GM04504 (cell line): ENCODE measurements at regions not wholly inside any gene's neighbourhood (a gene's known extent, or its start where the extent isn't known, plus 50 kb on each side); places are given as distances from the start of the nearest gene placed in this dataset.
"Not testable (repeated sequence)": the region's sequence is repeated elsewhere in the genome, so short reads cannot be mapped to it uniquely, and the experiment has no call there.

Source experiments
- DNase-seq: peaks from one replicate; pipeline ENCODE4 v3.0.0-alpha.2; 2012; ENCODE audit warnings: low read depth

DNA sequence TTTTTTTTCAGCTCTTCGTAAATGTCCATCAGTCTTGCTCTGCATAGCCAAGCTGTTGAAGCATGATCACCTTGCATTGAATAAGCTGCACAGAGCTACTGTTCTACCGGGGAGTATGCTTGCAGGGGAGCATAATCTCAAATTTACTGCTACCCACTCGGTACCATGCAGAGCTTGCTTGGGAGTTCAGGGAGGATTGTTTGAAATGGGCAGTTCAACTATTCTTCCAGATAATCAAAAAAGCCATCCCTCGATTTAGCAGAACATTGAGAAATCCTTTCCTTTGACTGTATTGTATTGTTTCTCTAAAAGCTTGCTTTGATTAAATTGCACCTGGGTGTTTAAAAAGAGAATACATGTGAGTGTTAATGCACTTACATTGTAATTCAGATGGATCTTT, 332.6 kb downstream of the UTRN start:
- DNase-seq = no peak

DNA sequence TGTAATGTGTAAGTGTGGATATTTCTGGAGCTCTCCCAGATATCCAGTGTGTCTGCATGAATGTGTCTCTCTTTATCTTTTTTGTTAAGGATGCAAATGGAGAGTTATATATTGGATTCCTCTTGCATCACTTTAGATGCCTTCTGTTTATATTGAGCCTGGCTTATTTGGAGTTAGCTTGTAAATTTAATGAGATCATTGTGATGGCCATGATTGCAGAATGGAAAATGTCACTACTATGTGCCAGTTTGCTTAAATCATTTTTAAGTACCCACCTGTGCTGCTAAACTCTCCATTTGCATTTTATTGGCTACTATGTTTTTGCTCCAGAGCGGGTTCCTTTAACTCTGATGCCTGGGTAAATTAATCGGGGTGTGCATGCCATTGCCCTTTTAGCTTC, 334.8 kb downstream of the UTRN start:
- no peak for DNase-seq

DNA sequence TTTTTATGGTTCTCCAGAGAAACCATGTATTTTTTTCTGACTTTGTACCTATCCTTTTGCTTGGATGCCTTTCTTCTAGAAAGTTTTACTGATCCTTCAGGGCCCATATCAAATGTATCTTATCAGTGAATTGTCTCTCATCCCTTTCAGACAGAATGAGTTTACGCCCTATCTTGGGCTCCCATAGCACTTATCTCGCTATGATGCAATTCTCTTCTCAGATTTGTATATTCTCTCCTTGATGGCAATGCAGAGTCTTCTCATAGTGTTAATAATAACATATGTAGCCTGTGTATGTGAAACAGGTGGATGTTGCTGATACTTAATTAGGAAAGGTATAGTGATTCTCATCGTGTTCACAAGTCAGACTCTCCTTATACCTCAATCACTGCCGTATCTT, 336.2 kb downstream of the UTRN start:
- no peak for DNase-seq

DNA sequence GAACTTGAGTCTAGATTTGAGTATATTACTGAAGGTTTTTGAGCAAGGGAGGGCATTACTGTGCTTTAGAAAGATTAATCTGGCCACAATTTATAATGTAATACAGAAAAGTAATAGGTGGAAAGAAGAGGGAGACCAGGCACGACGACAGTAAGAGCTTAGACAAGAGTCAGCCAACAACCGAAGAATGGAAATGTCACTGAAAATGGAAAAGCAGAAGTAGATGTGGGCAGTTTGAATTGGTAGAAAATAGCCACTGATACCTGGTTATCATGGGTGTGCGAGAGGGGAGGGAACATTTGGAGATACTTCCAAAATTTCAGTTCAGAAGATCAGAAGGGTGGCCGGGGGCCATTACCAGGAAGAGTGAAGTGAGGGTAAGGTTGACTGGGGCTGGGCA, 339.1 kb downstream of the UTRN start:
- DNase-seq = no peak

DNA sequence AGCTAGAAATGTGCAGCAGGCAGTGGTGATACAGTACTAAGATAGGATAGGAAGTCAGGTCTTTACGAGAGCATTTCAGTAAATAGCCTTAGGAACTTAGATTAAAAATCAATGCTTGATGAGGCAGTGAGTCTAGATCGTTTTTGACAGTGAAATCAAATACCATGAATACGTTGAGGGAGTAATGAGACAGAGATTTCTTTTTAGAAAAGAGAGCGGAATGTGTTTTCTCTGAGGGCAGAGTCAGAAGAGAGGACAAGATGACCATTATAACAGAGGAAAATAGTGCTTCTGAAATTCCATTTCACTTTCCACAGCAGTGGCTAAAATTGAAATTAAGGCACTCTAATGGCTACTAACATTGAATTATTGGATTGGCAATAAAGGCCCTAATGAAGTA, 339.6 kb downstream of the UTRN start:
- DNase-seq = no peak

DNA sequence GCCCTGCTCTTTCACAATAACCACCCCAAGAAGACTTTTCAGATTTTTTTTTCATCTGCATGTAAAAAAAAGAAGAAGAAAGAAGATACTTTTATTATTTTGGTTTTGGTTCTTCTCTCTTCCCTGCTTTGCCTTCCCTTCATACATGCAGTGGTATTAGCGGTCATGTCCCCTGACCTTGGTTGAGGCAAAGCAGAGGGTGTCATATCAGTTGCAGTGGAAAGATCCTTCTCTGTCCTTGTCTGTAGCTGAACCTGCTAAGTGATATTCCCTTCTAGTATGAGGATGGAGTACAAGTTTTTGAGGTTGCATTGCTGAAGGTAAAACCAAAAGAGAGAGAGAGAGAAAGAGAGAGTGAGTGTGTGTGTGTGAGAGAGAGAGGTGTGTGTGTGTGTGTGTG, 345.7 kb downstream of the UTRN start:
- no peak for DNase-seq

DNA sequence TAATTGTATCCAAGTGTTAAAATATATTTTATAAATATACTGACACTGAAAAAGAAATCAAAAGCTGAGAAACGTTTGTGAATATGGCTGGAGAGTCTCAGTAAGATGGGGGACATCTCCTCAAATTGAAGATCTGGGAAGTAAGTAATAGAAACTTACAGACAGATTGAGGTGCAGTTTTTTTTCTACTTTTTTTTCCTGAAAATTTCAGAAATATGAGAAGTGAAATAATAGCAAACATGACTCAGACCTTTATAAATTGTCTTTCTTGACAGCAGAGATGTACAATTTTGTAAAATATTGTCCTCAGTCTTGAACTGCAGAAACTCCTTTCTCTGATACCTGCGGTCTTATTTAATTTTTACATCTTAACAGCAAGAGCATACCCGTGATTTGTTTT, 347.1 kb downstream of the UTRN start:
- DNase-seq = no peak

DNA sequence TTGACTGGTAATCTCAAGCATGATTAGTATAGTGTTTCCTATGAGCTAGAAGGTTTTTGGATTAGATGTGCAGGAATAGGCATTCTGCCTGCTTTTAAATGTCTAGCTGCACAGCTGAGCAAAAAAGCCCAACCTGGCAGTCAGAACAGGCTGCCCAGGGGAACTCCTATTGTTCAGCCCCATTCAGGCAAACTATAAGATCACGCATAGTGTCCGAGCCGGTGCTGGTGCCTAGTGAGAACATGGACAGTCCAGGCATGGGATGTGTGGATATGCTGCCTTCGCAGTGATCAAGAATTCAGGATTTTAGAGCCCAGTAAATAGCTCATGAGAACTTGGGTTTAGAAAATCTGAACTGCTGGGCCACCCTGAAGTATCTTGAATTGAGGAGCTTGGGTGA, 348.8 kb downstream of the UTRN start:
- no peak for DNase-seq

DNA sequence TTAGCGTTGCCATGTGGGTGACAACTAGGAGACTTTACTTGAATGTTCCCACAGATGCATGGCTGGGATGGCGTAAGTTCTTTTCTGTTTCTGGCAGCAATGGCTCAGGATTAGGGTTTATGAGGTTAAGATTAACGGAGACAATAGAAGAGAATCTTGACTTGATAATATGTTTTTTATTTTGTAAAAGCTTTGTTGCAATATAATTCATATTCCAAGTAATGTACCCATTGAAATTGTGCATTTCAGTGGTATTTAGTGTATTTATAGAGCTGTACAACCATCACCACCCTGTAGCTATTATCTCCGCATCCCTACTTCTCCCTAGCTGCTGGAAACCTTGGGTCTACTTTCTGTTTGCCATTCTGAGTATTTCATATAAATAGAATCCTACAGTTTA, 349.2 kb downstream of the UTRN start:
- DNase-seq = no peak

DNA sequence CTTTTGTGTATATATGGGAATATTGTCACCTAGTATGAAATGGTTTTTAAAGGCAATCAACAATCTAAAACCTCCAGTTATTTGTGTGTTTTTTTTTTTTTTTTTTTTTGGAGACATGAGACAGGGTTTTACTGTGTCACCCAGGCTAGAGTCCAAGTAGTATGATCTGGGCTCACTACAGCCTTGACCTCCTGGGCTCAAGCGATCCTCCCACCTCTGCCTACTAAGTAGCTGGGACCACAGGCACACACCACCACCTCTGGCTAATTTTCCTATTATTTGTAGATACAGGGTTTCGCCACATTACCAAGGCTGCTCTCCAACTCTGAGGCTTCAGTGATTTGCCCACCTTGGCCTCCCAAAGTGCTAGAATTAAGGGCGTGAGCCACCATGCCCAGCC, 349.9 kb downstream of the UTRN start:
- DNase-seq = no peak

DNA sequence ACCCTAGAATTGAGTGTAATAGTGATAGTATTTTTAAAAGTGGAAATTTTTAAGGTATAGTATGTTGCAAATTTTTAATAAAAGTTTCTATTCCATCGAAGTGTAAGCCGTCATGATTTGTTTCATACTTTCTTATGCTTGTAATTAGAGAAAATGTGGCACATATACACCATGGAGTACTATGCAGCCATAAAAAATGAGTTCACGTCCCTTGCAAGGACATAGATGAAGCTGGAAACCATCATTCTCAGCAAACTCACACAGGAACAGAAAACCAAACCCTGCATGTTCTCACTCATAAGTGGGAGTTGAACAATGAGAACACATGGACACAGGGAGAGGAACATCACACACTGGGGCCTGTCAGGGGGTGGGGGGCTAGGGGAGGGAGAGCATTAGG, 350.9 kb downstream of the UTRN start:
- not testable (repeated sequence) for DNase-seq

DNA sequence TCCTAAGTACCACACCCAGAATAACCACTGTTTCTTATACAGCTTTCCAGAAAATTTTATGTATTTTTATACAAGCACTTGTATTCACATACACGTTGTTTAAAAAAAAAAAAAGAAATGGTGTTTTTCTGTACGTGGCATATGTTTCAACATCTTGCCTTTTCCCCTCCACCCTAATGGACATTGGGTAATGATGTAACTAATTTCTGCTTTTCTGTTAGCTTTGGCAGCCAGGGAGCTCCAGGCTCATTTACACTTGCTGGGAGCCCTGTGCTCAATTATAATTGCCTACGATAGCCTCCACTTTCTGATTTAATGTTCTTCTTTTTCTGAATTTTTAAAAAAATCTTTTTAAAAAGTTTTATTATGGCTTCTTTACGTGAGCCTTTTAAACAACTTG, 352.4 kb downstream of the UTRN start:
- DNase-seq = no peak

DNA sequence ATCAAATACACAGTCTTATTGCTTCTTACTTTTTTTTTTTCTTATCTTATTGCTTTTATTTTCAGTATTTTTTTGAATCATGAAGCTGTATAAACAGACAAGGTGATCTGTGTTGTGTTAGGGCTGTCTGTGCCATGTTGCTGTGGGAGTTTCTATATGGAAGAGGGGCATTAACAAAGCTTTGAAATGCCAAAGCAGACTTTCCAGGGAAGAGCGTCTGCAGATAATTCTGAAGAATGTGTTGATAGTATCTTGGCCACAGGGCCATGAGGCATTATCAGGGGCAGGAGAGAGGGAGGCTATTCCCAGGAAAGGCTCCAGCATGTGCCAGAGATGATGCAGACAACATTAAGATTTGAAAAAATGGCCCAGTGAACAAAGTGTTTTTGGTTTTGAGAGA, 354.5 kb downstream of the UTRN start:
- DNase-seq = no peak

DNA sequence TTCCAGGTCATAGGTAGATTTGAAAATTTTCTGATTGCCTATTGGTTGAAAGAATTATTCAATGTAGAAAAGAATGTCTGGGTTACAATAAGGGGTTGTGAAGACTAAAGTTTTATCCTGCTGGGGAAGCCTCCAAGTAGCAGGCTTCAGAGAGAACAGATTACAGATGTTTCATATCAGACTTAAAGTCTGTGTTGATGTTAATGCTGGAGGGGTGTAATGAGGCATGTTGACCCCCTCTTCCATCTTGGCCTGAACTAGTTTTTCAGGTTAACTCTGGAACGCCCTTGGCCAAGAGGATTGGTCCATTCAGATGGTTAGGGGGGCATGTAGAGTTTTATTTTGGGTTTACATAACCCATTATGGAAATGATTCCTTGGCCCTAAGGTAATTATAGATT, 356.2 kb downstream of the UTRN start:
- no peak for DNase-seq

DNA sequence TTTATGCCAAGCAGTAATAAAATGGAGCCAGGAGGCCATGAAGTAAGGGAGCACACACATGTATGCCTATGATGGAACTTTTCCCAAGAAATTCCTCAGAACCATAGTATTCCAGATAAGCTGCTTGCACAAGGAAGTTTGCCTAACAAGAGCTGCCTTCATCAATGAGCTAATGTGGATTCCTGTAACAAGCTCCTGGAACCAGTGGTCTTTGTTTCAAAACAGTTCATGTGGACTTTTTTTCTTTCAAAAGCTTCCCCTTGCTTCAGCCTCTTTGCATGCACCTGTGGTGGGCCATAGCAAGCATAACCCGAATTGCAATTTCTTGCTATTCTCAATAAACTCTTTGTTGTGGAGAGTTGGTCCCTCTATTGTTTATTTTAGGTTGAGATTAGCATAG, 359.6 kb downstream of the UTRN start:
- DNase-seq = no peak

DNA sequence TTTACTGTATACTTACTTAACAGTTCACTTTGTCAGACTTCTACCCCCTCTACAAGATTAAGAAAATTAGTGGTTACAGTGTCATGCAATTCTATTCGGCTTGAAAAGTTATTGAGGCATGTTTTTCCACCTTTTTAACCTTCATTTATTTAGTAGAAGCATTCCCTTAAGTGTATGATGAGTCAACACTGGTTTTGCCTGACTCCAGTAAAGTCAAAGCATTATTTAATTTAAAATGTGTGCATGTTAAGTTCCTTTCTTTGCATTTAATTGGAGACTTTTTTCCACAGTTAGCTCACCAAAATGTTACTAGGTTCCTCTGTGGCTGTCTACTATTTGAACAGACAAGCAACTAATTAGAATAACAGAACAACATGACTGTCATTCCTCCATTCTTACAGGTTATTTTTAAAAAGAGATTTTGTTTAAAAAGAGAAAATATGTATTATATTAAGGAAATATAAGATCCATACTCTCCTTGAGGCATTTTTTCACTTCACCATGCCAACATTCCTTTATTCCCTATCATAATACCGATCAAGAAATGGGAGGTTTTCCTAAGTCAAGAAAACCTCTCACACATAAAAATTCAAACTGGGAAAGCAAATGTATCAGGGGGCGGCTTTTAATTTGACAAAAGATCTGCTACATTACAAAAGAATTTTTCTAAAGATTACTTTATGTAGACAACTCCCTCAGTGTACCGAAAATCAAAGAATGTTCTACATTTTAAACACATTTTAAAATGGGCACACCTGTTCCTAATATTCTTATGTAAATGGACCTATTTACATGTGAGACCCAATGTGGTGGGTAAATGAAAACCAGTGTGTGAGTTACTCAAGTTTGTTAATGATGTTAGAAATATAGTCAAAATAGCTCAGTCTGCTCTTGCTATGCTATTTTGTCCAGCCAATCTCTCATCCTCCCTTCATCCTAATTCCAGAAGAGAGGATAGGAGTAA, 361.2 kb downstream of the UTRN start:
- no peak for DNase-seq

DNA sequence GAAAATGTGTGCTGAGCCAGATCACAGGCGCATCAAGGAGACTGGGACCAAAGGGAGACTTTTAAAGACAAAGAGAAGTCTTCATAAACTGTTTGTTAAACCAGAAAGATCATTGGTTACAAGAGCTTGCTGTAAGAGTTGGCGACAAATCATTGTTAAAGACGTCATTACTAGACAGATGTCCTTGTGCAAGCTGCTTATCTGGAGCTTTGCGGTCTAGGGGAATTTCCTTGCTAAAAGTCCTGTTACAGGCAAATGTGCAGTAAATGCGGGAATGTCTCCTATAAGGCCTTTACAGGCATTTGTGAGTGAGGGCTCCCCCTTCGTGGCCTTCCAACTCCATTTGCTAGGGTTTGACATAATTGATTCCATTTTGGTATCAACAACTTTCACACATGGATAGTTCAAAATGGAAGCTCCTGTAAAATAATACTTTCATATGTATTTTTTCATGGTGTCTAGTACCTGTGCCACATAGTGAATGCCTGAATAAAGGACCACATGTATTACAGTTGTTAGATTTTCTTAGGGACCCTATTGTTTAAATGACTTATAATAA, 362.4 kb downstream of the UTRN start:
- DNase-seq = no peak

DNA sequence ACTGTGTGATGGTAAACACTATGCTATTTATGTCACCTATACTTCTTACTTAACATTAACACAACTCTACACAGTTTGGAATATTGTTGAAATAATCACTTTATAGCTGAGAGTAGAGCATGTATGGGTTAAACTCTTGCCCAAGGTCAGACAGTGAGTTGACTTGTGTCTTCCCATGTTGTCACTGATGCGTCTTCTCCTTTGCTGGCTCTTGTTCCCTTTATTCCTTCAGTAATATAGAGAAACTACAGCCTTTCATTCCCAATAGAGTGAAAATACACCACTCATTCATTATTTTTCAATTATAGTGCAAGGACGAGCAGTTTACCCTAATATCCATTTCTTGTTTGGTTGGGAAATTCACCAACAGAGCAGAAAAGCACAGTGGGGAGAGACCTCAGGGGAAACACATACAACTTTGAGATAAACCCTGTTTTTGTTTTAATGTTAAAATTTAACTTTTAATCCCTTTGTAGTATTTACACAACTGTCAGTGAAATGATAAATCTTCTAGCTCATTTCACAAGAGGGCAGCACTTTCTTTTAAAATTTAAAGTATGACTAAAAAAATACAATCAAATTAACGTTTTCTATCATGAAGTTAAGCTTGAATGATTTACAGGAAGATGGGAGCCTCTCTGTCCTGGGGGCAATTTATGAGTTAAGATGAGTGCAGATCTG, 363.0 kb downstream of the UTRN start:
- DNase-seq = no peak

DNA sequence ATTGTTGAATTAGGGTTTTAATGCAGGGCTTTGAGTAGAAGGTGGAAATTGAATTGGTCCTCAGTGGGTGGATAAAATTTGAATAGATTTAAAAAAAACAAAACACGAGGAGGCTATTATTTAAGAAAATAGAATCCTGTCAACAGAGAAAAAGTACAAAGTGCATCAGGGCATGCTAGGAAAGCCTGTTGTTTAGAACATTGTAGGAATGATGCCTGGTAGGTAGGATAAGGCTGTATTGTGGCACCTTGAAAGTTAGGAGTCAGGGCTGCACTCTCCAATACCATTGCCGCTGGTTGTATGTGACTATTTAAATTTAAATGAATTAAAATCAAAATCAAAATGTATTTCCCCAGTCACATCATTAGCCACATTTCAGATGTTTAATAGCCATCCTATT, 363.9 kb downstream of the UTRN start:
- DNase-seq = no peak

DNA sequence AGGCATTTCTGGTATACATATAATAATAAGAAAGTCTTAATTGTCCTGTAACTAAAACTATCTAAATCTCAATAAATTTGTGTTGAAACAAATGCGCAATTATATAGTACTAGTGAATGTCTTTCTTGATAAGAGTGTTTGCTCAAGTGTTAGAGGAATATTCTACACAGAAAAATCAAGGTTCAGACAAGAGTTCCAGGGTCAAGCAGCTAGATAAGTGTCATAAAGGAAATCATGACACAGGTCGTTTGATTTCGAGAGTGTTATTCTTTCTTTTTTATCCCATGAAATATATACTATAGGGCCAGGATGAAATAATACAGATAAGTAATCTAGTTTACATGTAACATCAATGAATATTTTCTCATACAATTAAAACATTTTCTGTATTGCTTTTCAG, 366.1 kb downstream of the UTRN start:
- DNase-seq = no peak

DNA sequence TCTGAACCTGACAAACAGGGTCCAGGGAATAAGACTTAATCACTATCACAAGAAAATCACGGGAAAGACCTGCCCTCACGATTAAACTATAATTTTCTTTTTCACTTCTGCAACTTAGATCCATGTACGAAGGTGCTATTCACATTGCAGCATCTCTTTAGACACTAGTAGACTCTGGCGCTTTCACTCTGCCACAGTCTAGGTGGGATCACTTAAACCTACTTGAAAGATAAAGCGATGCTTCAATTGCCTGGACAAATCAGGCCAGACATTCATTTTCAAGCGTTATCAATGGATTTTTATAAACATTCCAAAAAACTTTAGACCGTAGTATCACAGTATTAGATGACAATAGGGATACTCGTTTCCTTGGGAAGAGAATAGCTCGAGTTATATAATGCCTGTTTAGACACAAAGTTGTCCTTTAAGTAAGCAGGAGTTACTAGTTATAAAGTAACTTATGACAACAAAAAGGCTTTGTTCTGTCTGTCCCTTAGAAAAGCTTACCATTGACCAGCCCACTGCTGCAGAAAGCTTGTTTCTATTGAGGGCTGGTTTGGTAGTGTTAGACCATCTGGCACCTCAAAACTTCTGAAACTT, 367.3 kb downstream of the UTRN start:
- no peak for DNase-seq

DNA sequence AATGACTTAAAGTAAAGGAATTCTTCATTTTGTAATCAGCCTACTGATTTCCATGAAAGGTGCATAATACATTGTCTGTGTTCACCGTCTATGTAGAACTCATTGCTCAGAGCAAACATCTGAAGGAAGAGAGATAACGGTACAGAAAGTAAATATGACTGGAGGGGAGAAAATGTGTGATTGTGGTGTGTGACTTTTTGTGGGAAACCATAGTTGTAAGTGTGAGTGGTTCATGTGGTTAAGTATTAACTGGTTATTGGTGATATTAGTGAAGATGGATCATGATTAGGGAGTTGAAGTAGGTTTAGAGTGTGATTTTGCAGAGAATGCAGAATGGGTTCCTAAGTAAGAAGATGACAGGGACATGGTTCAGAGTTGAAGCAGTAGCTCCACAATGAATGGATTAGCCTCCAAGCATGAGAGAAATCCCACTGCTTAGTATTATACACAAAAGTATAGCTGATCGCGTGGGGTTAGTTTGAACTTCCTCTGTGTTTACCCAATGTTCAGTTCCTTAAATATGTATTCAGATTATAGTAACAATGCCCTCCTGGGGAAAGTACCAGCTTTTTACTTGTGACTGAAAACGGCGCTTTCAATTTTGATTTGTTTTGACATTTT, 368.9 kb downstream of the UTRN start:
- no peak for DNase-seq
